K562 (cell line): ENCODE measurements at regions not wholly inside any gene's neighbourhood (a gene's known extent, or its start where the extent isn't known, plus 50 kb on each side); places are given as distances from the start of the nearest gene placed in this dataset.

ENCODE experiments used
- COPS2 ChIP-seq: fragments of 450-650 bp; conservative IDR thresholded peaks from 2 replicates; pipeline ENCODE4 v1.6.1; 2016; ENCODE audit warnings: mild to moderate bottlenecking, moderate library complexity
- DDX20 ChIP-seq: fragments of 450-650 bp; IDR thresholded peaks from 2 replicates; pipeline ENCODE4 v1.6.1; 2016; ENCODE audit warnings: missing genetic modification characterization, low read depth, mild to moderate bottlenecking, missing compliant biosample characterization, moderate library complexity
- FOXM1 ChIP-seq, 2 experiments: fragments of 450-650 bp in 1 of 2; sonication (generic) in 1 of 2; formaldehyde crosslinking in 1 of 2; IDR thresholded peaks; 2 replicates each; pipeline versions ENCODE4 v1.6.1 to v1.9.0; 2017 to 2022; ENCODE audit warnings: low read depth in 2 of 2, mild to moderate bottlenecking in 2 of 2, missing genetic modification reagents in 1 of 2, moderate library complexity in 1 of 2
- HDAC1 ChIP-seq, 2 experiments: fragments of 450-650 bp; IDR thresholded peaks; 2 replicates each; pipeline ENCODE4 v1.6.1; 2016 to 2017; ENCODE audit warnings: inconsistent platforms in 1 of 2, mild to moderate bottlenecking in 1 of 2, moderate library complexity in 1 of 2
- HDAC2 ChIP-seq: fragments of 450-650 bp; IDR thresholded peaks from 2 replicates; pipeline ENCODE4 v1.6.1; 2016; ENCODE audit warnings: mild to moderate bottlenecking
- KLF16 ChIP-seq: IDR thresholded peaks from 2 replicates; pipeline ENCODE4 v1.6.1; 2016; ENCODE audit warnings: antibody characterized with exemption
- PKNOX1 ChIP-seq: fragments of 450-650 bp; IDR thresholded peaks from 2 replicates; pipeline ENCODE4 v1.6.1; 2016
- PRDM10 ChIP-seq: fragments of 450-650 bp; IDR thresholded peaks from 2 replicates; pipeline ENCODE4 v1.6.1; 2018; ENCODE audit not compliant: partially characterized antibody
- SNRNP70 ChIP-seq: fragments of 200-400 bp; formaldehyde crosslinking; optimal IDR thresholded peaks from 2 replicates; pipeline ENCODE3; 2017; ENCODE audit warnings: low read depth, low read length
- SREBF2 ChIP-seq: sonication (generic); formaldehyde crosslinking; IDR thresholded peaks from 2 replicates; pipeline ENCODE4 v1.4.0; 2020; ENCODE audit warnings: mild to moderate bottlenecking, missing genetic modification reagents
- TEAD4 ChIP-seq, 2 experiments: sonication (generic) in 1 of 2; formaldehyde crosslinking in 1 of 2; IDR thresholded peaks; 2 replicates each; pipeline versions ENCODE4 v1.6.1 to v1.8.0; 2012 to 2022; ENCODE audit warnings: borderline replicate concordance in 1 of 2, inconsistent platforms in 1 of 2, low read length in 1 of 2, mild to moderate bottlenecking in 1 of 2, missing genetic modification reagents in 1 of 2
- YY1 ChIP-seq, 3 experiments: IDR thresholded peaks; 2 replicates each; pipeline ENCODE4 v1.6.1; 2011; ENCODE audit warnings: low read length in 2 of 3, mild to moderate bottlenecking in 2 of 3, moderate library complexity in 2 of 3, borderline replicate concordance in 1 of 3, control low read depth in 1 of 3, low read depth in 1 of 3; ENCODE audit not compliant: insufficient read depth in 3 of 3, insufficient replicate concordance in 2 of 3, control insufficient read depth in 1 of 3, insufficient read length in 1 of 3; ENCODE audit errors: extremely low read depth in 1 of 3
- ZC3H11A ChIP-seq: IDR thresholded peaks from 2 replicates; pipeline ENCODE4 v1.6.1; 2012; ENCODE audit warnings: low read depth, low read length, improper control_type of control experiment
- ZNF280B ChIP-seq: fragments of 250-450 bp; sonication (Bioruptor Pico); IDR thresholded peaks from 2 replicates; pipeline ENCODE4 v1.5.1; 2021; ENCODE audit warnings: mild to moderate bottlenecking
- ZNF551 ChIP-seq: fragments of 250-450 bp; sonication (Bioruptor Pico); IDR thresholded peaks from 2 replicates; pipeline ENCODE4 v1.5.0; 2021; ENCODE audit warnings: mild to moderate bottlenecking, moderate library complexity

DNA sequence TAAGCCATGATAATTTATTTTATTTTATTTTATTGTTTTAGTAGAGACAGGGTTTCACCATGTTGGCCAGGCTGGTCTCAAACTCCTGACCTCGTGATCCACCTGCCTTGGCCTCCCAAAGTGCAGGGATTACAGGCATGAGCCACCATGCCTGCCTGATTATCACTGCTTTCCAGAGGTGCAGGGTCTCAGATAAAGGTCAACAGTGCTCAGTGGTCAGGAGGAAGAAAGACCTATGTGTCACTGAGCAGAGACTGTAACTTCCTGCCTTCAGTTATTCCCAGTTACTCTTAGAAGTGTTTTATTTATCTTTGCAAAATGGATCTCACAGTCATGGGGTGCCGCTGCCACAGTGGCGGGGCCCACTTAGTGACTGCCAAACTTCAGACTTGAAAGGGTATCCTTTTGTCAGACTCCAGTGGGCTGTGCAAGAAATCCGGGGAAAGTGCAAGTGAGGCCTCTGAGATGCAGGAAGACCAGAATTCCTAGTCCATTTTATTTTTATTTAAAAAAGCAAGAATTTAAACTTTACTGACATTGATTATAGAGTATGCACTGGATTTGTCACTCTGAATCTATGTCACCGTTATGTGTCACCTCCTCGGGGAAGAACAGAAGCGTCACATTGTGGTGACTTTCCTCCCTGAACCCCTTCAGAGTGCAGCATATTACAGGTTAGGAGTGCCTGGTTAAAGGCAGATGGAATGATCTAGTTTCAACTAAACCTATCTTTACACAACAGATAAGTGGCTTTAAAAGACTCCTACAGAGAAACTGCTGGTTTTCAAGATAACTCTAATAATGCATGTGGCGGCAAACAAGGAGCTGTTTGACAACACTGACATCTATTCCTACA lies 59.1 kb upstream of the BICD1 start (continued):
- TF ChIP-seq PKNOX1 (peak; percentile 54; the same call in 1 of the 2 replicates), ZNF280B (no peak), TEAD4 (IDR thresholded peaks at IDR 0.05; ENCODE audit: low read length) (peak; percentile 98), TEAD4 (CRISPR knock-in tag; IDR thresholded peaks at IDR 0.05; ENCODE audit: borderline replicate concordance) (no peak), COPS2 (no peak), YY1 (IDR thresholded peaks at IDR 0.05; ENCODE audit: borderline replicate concordance in 1 of 3, control insufficient read depth in 1 of 3, extremely low read depth in 1 of 3, insufficient read depth in 3 of 3, insufficient read length in 1 of 3, insufficient replicate concordance in 2 of 3, low read depth in 1 of 3, low read length in 2 of 3) (no peak), SREBF2 (CRISPR knock-in tag) (no peak), PRDM10 (peak; percentile 83), HDAC2 (peak; percentile 53; the same call in 1 of the 2 replicates), DDX20 (no peak), ZC3H11A (no peak), HDAC1 (IDR thresholded peaks at IDR 0.05) (peak in 1 of 2 experiments; percentile 29; a peak in 2 of 4 replicates), FOXM1 (IDR thresholded peaks at IDR 0.05; ENCODE audit: low read depth) (peak; percentile 92), FOXM1 (CRISPR knock-in tag; IDR thresholded peaks at IDR 0.05; ENCODE audit: low read depth) (no peak), ZNF551 (CRISPR knock-in tag) (no peak), KLF16 (peak; percentile 94), SNRNP70 (no peak)
